BJ (cell line): ENCODE measurements at regions not wholly inside any gene's neighbourhood (a gene's known extent, or its start where the extent isn't known, plus 50 kb on each side); places are given as distances from the start of the nearest gene placed in this dataset.

Experiments used
- CTCF ChIA-PET: fragments of 350-600 bp; formaldehyde crosslinking; extraction: SDS; loops from one replicate; lab custom pipeline; 2021; ENCODE audit warnings: antibody characterized with exemption, inconsistent platforms; lab: Yijun Ruan, JAX
- POLR2A ChIA-PET: fragments of 300-600 bp; sonication (Branson Sonifier 250); formaldehyde crosslinking; extraction: SDS; loops from one replicate; lab custom pipeline; 2021; ENCODE audit warnings: antibody characterized with exemption; lab: Charles Lee
- DNase-seq: peaks from one replicate; pipeline ENCODE4 v3.0.0-alpha.2; 2011; ENCODE audit warnings: low read depth
- H3K27me3 ChIP-seq: 2 replicates; pipeline ENCODE4 v1.6.0; 2011; ENCODE audit warnings: low read length; ENCODE audit not compliant: control insufficient read depth, insufficient read depth
- H3K36me3 ChIP-seq: 2 replicates; pipeline ENCODE4 v1.5.1; 2011; ENCODE audit warnings: low read length; ENCODE audit not compliant: control insufficient read depth, insufficient read depth
- H3K4me3 ChIP-seq: 2 replicates; pipeline ENCODE4 v1.5.1; 2011; ENCODE audit warnings: low read depth, mild to moderate bottlenecking, control low read depth, low read length
- CTCF ChIP-seq: IDR thresholded peaks from 2 replicates; pipeline ENCODE4 v1.5.1; 2011; ENCODE audit warnings: low read depth, mild to moderate bottlenecking, control low read depth, inconsistent platforms, low read length, moderate library complexity; ENCODE audit not compliant: insufficient read depth

GRCh38 chr2:67237288-67237687 is 159.8 kb upstream of the ETAA1 start:
- H3K4me3 ChIP-seq: no peak overlapping the region
- no peak for TF ChIP-seq CTCF
- POLR2A ChIA-PET: no interaction called here
- CTCF ChIA-PET: interaction anchor here (0.5 to 2.8 kb wide), 6 partner anchors 238 to 795 kb away, joined by 3 to 9 read pairs (median 4); no protein-coding TSS in a partner anchor
- DNase-seq: no peak
- H3K27me3 ChIP-seq: no peaks in the 10 kb centered on the region
- H3K36me3 ChIP-seq: no peaks in the 10 kb centered on the region

GRCh38 chr2:67240507-67240906 is 156.6 kb upstream of the ETAA1 start:
- no peak for TF ChIP-seq CTCF
- POLR2A ChIA-PET: no interaction called here
- DNase-seq: no peak
- CTCF ChIA-PET: no interaction called here
- Histone ChIP-seq H3K4me3 (no peak overlapping the region), H3K36me3 (no peaks in the 10 kb centered on the region), H3K27me3 (no peaks in the 10 kb centered on the region)

GRCh38 chr2:67241453-67241852 is 155.7 kb upstream of the ETAA1 start:
- CTCF ChIA-PET: no interaction called here
- H3K36me3 ChIP-seq: no peaks in the 10 kb centered on the region
- POLR2A ChIA-PET: no interaction called here
- no peak overlapping the region for H3K4me3 ChIP-seq
- no peak for DNase-seq
- TF ChIP-seq CTCF: no peak
- no peaks in the 10 kb centered on the region for H3K27me3 ChIP-seq

GRCh38 chr2:67242456-67242855 is 154.7 kb upstream of the ETAA1 start:
- Histone ChIP-seq H3K27me3 (no peaks in the 10 kb centered on the region), H3K4me3 (no peak overlapping the region), H3K36me3 (no peaks in the 10 kb centered on the region)
- CTCF ChIA-PET: no interaction called here
- TF ChIP-seq CTCF: no peak
- DNase-seq: no peak
- POLR2A ChIA-PET: no interaction called here

- no peaks in the 10 kb centered on the region for H3K36me3 ChIP-seq
- H3K27me3 ChIP-seq: no peaks in the 10 kb centered on the region
- TF ChIP-seq CTCF: no peak
- ChIA-PET POLR2A (no interaction called here), CTCF (interaction anchor here (1.1 to 1.7 kb wide), 3 partner anchors 9 to 233 kb away, joined by 3 to 4 read pairs (median 3); no protein-coding TSS in a partner anchor)
- H3K4me3 ChIP-seq: no peak overlapping the region
- DNase-seq: no peak
Measured at GRCh38 chr2:67243919-67244318, 153.2 kb upstream of the ETAA1 start.
